NCI-H1694 treated with DMSO at 0.1 percent for 48 hours (cell line): ENCODE measurements at regions not wholly inside any gene's neighbourhood (a gene's known extent, or its start where the extent isn't known, plus 50 kb on each side); places are given as distances from the start of the nearest gene placed in this dataset.
"Not testable (repeated sequence)": the region's sequence is repeated elsewhere in the genome, so short reads cannot be mapped to it uniquely, and the experiment has no call there.

Experiments used
- DNase-seq: peaks from one replicate; lab custom pipeline; 2025; lab: John Stamatoyannopoulos, UW

- DNase-seq: no peak
Observed at GRCh38 chr2:8424997-8425900, 256.6 kb upstream of the ID2 start.

DNA sequence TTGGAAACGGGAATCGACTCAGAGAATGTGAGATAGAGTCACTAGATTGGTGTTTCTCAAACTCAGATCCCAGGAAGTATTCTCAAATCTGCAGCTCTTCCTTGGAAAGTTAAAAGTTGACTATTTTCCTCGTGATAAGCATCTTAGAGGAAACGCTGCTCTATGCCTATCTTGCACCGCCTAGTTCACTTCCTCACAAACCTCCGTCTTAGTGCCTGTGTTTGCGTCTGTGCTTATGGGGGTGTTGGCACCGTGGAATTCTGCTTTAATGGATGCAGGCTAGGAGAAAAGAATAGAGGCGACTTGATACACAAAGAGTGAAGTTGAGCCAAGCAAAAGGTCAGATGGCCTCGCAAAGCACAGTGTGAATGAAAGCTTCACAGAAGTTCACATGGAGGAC lies 255.3 kb upstream of the ID2 start:
- no peak for DNase-seq

GRCh38 chr2:8427211-8427610 lies 254.6 kb upstream of the ID2 start:
- peak; percentile 14 for DNase-seq

- DNase-seq: no peak
Observed at GRCh38 chr2:8430628-8431027, 251.2 kb upstream of the ID2 start.

DNA sequence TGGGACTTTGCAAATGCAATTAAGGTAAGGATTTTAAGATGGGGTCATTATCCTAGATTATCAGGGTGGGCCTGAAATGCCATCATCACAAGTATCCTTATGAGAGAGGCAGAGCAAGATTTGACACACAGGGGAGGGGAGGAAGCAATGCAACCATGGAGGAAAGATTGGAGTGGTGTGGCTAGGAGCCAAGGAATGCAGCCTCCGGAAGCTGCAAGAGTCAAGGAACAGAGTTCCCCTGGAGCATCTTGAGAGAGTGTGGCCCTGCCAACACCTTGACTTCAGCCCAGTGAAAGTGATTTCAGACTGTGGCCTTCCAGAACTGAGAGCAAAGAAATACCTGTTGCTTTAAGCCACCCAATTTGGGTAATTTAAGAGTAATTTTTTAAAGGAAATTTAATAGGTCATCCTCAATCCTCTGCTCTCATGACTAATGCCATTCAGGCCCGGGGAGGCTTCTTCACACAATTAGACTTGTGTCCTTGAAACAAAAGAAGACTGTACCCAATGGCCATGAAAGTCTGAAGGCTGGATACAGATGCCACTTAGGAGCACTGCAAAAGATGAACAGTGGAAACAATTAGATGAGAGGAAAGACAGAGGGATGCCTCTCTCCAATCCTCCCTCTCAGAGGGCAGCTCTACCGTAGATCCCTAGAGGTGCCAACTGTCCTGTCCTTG lies 250.3 kb upstream of the ID2 start:
- DNase-seq: no peak

DNA sequence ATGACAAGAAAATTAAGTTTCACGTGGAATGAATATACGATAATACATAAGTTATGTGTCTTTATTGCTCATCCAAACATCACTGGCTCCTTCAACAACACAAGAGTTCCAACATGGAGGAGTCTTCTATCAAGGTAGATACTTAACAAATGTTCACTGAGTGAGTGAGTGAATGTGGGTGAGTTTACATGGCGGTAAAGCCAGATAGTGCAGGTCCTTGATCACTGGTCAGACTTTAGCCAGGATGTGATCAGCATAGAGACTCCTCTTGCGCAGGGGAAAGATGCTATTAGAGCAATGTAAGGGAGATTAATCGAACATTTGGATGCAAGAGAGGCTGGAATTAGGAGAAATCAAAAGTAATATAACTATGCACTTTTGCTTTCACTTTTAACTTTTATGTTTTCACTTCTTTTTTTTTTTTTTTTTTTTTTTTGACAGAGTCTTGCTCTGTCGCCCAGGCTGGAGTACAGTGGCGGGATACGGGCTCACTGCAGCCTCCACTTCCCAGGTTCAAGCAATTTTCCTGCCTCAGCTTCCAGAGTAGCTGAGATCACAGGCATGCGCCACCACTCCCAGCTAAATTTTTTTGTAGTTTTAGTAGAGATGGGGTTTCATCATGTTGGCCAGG lies 249.0 kb upstream of the ID2 start:
- DNase-seq: no peak

- DNase-seq: no peak
Observed at GRCh38 chr2:8433390-8433789, 248.5 kb upstream of the ID2 start.

GRCh38 chr2:8435608-8436007 lies 246.2 kb upstream of the ID2 start:
- DNase-seq: no peak

DNA sequence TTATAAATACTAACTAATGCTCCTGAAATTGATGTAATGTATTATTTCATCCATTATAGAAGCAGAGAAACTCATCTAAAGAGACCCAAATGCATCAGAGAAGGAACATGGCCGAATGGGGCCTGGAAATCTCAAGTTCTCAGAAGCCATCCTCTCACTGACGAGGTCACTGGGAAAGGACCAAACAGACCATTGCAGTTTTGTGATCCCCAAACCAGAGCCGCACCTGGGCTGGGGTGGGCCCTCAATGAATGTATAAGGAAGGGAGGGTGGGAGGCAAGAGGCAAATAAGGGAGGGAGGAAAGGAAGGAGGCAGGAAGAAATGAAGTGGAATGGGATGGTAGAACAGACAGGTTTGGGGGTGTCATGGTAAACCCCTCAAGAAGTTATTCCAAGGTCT lies 245.3 kb upstream of the ID2 start:
- no peak for DNase-seq

GRCh38 chr2:8437228-8437948 lies 244.5 kb upstream of the ID2 start:
- DNase-seq: no peak

GRCh38 chr2:8437949-8438400 lies 243.9 kb upstream of the ID2 start:
- no peak for DNase-seq

DNA sequence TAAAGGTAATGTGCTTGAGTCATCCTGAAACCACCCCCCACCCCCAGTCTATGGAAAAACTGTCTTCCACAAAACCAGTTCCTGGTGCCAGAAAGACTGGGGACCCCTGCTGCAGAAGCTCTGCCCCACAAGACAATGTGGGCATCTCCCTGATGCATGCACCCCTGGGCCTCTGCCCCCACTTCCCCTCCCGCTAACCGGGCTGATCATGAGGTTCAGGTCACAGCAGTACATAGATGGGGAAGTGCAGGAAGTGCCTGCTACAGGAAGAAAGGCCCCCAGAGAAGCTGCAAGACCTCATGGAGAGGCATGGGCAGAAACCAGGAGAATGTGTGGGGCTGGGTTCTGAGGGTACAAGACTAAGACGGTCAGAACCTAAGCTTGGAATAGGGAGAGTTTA lies 243.4 kb upstream of the ID2 start:
- no peak for DNase-seq

- peak; percentile 55 for DNase-seq
Observed at GRCh38 chr2:8438996-8439395, 242.9 kb upstream of the ID2 start.

DNA sequence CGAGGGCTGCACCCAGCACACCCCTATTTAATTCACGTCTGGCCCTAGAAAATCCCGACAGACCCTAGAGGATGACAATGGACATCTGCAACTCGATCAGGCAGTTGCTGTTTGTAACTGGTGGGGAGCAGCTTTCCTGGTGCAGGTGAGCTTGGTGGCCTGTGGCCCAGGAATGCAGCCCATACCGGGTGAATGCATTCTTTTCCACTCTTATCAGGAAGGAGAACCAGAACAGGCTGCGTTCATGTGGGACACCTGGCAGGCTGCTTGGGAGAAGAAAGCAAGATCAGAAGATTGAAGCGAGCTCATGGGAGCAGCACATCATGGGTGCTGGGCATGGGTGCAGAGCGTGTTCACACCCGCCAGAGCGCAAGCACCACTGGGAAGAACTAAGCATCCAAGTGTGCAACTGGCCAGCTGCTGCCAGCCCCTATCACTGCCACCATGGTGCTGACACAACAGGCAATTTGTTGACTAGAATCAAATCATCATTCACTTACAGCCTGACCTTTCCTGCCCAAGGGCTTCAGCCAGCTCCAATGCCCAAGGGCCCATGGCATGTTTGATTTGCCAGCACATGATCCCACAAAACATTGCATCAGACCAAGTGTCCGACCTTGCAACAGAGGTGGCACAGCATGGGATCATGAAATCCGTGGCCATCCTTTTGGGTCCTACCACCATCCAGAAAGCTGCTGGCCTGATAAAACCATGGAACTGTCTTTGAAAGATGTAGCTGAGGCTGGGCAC lies 241.7 kb upstream of the ID2 start:
- no peak for DNase-seq

- DNase-seq: no peak
Observed at GRCh38 chr2:8441371-8441770, 240.5 kb upstream of the ID2 start.

GRCh38 chr2:8441986-8442385 lies 239.9 kb upstream of the ID2 start:
- no peak for DNase-seq

DNA sequence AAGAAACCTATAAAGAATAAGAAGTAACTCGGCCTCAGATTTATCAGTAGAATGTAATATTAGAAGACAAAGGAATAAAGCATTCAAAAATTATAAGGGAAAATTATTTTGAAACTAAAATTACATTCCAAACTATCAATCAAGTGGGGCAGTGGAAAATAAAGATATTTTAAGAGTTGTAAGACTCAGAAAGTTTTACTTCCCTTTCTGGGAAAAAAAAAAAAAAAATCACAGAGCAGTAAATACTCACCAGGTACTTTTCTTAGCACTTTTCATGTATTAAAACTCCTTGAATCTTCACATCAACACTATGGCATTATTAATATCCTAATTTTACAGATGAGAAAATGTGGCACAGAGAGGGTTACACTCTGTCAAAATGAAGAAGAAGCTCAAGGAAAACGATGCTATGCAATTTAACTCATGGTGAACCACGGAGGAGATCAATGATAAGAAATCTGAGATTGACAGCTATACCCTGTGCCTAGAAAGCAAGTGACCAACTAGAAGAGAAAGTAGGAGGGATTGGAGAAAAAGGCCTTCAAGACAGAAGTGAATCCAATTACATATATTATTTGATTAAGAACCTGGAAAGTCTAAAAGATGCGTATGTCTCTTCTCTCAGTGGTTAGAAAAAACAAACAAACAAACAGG lies 238.9 kb upstream of the ID2 start:
- no peak for DNase-seq

- DNase-seq: no peak
Observed at GRCh38 chr2:8445580-8445979, 236.3 kb upstream of the ID2 start.

DNA sequence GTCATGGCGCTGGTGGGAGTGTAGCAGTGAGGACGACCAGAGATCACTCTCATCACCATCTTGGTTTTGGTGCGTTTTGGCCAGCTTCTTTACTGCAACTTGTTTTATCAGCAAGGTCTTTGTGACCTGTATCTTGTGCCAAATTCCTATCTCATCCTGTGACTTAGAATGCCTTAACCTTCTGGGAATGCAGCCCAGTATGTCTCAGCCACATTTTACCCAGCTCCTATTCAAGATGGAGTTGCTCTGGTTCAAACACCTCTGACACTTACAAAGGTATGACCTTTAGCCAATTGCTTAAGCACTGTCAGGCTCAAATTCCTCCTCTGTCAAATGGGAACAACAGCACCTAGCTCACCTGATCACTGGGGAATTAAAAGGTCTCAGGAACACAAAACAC lies 235.1 kb upstream of the ID2 start:
- DNase-seq: not testable (repeated sequence)

DNA sequence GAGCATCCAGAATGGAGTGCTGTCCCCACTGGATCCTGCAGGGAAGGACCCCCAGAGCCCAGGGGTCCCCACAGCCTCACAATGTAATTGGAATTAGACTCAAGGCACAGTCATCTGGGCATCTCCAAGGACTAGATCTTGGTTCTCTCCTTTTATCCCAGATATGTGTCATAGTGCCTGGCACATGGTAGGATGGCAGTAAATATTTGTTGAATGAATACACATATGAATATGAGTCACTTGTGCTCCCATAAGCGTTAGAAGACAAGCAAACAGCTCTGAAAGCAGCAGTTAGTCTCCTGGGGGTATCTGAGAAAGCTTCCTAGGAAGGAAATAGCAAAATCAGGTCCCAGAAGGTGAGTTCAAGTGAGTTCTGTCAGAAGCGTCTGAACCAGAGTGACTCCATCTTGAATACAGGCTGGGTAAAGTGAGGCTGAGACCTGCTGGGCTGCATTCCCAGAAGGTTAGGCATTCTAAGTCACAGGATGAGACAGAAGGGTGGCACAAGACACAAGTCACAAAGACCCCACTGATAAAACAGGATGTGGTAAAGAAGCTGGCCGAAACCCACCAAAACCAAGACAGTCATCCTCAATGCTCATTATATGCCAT lies 234.1 kb upstream of the ID2 start:
- no peak for DNase-seq
